ENCODE measurements at regions not wholly inside any gene's neighbourhood (a gene's known extent, or its start where the extent isn't known, plus 50 kb on each side); places are given as distances from the start of the nearest gene placed in this dataset.

GRCh38 chr16:62602790-62603189 is 566.6 kb upstream of the CDH8 start:
- H3K36me3 ChIP-seq, result no peaks in the 10 kb centered on the region
- intact Hi-C loops (cut with DNase I; ENCODE audit: low total_unique reads), result no loop called here
- DNase-seq, result no peak
- H3K4me3 ChIP-seq, result no peak overlapping the region
- no peak overlapping the region for H3K27ac ChIP-seq
- 56 to 73% (median 66%) methylated on average over 3 of the region's 3 CpGs for WGBS, 5 donors
- H3K4me1 ChIP-seq, result no peaks in the 10 kb centered on the region
- no peaks in the 10 kb centered on the region for H3K9me3 ChIP-seq
- no peak for TF ChIP-seq EP300 (IDR thresholded peaks at IDR 0.05)
- TF ChIP-seq CTCF (IDR thresholded peaks at IDR 0.05), result no peak
- TF ChIP-seq POLR2AphosphoS5 (IDR thresholded peaks at IDR 0.05), result no peak
- no peak for TF ChIP-seq POLR2A (IDR thresholded peaks at IDR 0.05)
- no peaks in the 10 kb centered on the region for H3K27me3 ChIP-seq

- intact Hi-C loops (cut with DNase I; ENCODE audit: low total_unique reads), result no loop called here
- Histone ChIP-seq H3K36me3 (no peaks in the 10 kb centered on the region), H3K4me1 (no peaks in the 10 kb centered on the region), H3K27ac (no peak overlapping the region), H3K9me3 (no peaks in the 10 kb centered on the region), H3K27me3 (no peaks in the 10 kb centered on the region), H3K4me3 (no peak overlapping the region)
- no peak for DNase-seq
- no peak for TF ChIP-seq CTCF (IDR thresholded peaks at IDR 0.05)
- no peak for TF ChIP-seq POLR2A (IDR thresholded peaks at IDR 0.05)
- no peak for TF ChIP-seq EP300 (IDR thresholded peaks at IDR 0.05)
- no peak for TF ChIP-seq POLR2AphosphoS5 (IDR thresholded peaks at IDR 0.05)
These were observed 561.6 kb upstream of the CDH8 start for GRCh38 chr16:62597875-62598274.

GRCh38 chr16:62596584-62596983 is 560.3 kb upstream of the CDH8 start:
- no peaks in the 10 kb centered on the region for H3K4me1 ChIP-seq
- H3K27ac ChIP-seq, result no peak overlapping the region
- H3K27me3 ChIP-seq, result no peaks in the 10 kb centered on the region
- whole genome bisulfite sequencing, 5 donors, result 13 to 26% (median 20%) methylated on average over 1 of the region's 1 CpG
- H3K36me3 ChIP-seq, result no peaks in the 10 kb centered on the region
- intact Hi-C loops (cut with DNase I; ENCODE audit: low total_unique reads), result no loop called here
- H3K9me3 ChIP-seq, result no peaks in the 10 kb centered on the region
- H3K4me3 ChIP-seq, result no peak overlapping the region
- TF ChIP-seq EP300 (IDR thresholded peaks at IDR 0.05), result no peak
- peak in 1 of 2 donors; percentile 7 for DNase-seq

- intact Hi-C loops (cut with DNase I; ENCODE audit: low total_unique reads), result no loop called here
- DNase-seq, result peak in 1 of 2 donors; percentile 3
- Histone ChIP-seq H3K27ac (no peak overlapping the region), H3K36me3 (no peaks in the 10 kb centered on the region), H3K4me1 (no peaks in the 10 kb centered on the region), H3K27me3 (no peaks in the 10 kb centered on the region), H3K4me3 (no peak overlapping the region), H3K9me3 (no peaks in the 10 kb centered on the region)
- TF ChIP-seq CTCF (IDR thresholded peaks at IDR 0.05) (no peak), POLR2AphosphoS5 (IDR thresholded peaks at IDR 0.05) (no peak), EP300 (IDR thresholded peaks at IDR 0.05) (no peak)
- 24 to 37% (median 32%) methylated on average over 6 of the region's 6 CpGs for WGBS, 5 donors
These were observed 559.9 kb upstream of the CDH8 start for GRCh38 chr16:62596125-62596524.

GRCh38 chr16:62586128-62586862 is 550.1 kb upstream of the CDH8 start:
- Histone ChIP-seq H3K36me3 (no peaks in the 10 kb centered on the region), H3K27ac (no peak overlapping the region), H3K9me3 (peaks cover 0 to 9% (median 0%) of the 10 kb centered on the region in 4 donors), H3K4me1 (no peaks in the 10 kb centered on the region), H3K4me3 (no peak overlapping the region), H3K27me3 (no peaks in the 10 kb centered on the region)
- intact Hi-C loops (cut with DNase I; ENCODE audit: low total_unique reads), result no loop called here
- TF ChIP-seq CTCF (IDR thresholded peaks at IDR 0.05), result no peak
- no peak for TF ChIP-seq POLR2AphosphoS5 (IDR thresholded peaks at IDR 0.05)
- no peak for TF ChIP-seq POLR2A (IDR thresholded peaks at IDR 0.05)
- TF ChIP-seq EP300 (IDR thresholded peaks at IDR 0.05), result no peak
- no peak for DNase-seq
- 62 to 77% (median 67%) methylated on average over 3 of the region's 3 CpGs for WGBS, 5 donors

Data from stomach (tissue), 8 donors.